HG02623 (cell line): ENCODE measurements at regions not wholly inside any gene's neighbourhood (a gene's known extent, or its start where the extent isn't known, plus 50 kb on each side); places are given as distances from the start of the nearest gene placed in this dataset.
"Not testable (repeated sequence)": the region's sequence is repeated elsewhere in the genome, so short reads cannot be mapped to it uniquely, and the experiment has no call there.

ENCODE experiments used
- ATAC-seq: cut with Tn5 transposase; IDR thresholded peaks from one replicate; pipeline ENCODE4 v1.9.1; 2021; ENCODE audit warnings: moderate library complexity; ENCODE audit not compliant: unreplicated experiment

DNA sequence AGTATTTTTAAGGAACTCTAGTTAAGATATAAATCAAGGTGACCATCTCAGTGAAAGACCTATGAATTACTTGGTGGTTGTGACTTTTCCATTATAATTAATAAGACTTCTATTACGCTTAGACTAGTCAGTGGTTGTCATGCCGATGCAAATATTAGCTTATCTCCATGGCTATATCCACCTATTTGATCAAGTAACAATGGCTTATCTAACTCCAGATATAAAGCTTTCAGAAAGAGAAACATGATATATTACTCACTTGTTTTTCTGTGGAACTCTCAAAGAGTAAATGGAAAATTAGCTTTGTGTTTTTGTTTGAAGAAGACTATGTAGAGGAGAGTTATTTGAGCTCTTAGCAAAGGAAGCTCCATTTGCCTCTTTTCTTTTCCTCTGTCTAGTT, 323.8 kb upstream of the DCN start:
- ATAC-seq: no peak

DNA sequence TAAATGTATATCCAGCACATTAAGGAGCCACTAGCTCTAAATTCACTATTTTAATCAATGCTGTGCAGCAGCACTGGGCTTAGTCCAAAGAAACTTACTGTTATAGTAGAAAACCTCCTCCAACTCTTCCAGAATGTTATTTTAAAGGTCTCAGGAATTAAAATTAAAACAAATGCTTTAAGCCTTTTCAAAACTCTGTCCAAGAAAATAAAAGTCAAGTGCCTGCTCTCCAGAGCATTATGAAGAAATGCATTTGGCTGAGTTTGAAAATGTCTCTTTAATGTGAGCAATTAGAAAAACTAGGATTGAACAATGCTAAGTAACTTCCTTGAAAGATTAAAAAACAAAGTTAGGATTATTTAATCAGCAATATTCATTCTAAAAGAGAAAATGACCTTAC, 322.4 kb upstream of the DCN start:
- ATAC-seq: no peak

DNA sequence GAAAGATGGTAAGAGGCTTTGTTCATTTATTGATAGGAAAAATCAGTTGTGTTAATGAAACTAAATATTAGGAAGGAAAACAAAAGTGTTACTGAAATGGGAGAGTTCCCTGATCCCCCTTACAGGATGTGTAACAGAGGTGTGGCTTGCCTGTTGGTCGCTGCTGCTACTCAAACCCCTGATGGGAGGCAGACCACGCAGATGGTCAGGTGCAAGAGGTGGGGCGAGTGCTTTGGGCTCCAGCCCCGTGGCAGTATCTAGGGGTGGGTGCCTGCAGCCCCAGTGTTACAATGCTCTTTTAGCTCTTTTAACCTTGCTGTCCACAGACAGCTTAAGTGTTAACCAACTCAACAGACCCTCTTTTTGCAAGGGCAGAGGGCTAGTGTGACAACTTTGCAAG, 319.6 kb upstream of the DCN start:
- no peak for ATAC-seq

DNA sequence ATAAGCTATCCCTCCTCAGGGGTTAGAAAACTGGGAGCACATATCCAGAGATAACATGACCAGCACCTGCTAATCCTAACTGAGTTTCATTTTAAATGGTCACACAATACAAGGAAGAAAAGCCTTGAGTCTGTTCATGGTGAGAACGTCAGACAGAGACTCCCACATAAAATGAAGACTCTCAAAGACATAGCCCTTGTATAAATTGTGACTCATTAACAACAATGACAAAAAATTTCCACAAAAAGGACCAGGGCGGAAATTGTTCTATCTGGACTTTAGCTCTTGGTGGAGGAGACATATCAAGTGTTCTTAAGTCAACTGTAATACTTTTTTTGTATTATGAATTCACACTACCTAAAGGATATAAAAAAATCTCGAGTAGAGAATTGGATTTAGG, 313.7 kb upstream of the DCN start:
- no peak for ATAC-seq

DNA sequence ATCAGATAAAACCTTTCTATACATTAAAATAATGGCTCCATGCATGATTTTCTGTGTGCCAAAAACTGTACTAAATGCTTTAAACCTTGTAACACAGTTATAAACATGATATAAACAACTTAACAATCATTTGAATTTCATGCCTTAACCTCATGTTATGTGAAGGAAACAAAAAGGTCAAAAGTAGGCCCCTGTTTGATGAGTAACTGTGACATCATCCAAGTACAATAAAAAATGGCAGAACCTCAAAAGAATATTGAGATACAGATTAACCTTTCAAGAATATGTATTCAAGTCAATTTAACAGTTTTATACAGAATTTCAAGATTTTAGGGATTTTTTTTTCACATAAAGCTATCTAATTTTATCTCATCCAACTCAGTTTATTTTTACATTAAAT, 310.7 kb upstream of the DCN start:
- no peak for ATAC-seq

DNA sequence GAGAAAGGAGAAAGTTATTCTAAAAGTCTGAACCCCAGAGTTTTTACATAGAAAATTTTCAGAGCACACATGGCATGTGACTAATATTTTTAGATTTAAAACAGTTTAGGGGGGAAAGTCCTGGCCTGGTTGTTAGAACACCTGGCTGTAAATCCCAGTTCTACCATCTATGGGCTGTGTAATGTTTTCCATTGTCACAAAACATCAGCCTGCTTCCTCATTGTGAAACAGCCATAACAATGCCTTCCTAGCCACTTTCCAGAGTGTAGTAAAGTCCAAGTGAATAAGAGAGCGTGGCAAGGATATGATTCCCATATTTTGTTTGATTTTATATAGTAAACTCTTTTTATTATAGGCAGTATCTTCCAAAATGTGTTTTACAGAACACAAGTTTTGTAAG, 310.0 kb upstream of the DCN start:
- no peak for ATAC-seq

DNA sequence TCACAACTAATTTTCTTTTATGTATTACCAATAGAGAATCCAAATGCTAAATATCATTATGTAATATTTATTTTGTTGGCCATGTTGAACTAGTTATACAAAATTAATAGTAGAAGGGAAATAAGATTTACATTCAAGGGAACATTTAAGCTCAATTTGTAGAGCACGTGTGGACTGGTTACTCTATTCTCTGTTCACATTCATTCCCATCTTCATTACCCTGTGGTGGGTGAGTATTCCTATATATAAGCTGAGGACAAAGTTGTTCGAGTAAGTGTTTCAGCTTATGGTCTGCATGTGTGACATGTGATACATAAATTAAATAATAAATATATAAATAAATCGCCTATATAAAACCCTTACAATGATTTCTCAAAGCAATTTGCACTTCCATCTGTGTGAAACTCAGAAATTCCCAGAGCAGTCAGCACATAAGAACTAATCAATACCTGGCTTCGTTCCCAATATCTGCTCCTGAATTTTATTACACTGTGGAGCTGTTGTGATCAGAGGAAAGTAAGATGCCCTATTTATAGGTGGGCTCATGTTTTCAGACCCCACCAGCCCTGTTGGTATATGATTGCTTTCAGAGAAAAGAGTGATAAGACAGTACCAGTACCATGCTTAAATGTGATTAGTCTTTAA, 308.2 kb upstream of the DCN start:
- ATAC-seq: no peak

DNA sequence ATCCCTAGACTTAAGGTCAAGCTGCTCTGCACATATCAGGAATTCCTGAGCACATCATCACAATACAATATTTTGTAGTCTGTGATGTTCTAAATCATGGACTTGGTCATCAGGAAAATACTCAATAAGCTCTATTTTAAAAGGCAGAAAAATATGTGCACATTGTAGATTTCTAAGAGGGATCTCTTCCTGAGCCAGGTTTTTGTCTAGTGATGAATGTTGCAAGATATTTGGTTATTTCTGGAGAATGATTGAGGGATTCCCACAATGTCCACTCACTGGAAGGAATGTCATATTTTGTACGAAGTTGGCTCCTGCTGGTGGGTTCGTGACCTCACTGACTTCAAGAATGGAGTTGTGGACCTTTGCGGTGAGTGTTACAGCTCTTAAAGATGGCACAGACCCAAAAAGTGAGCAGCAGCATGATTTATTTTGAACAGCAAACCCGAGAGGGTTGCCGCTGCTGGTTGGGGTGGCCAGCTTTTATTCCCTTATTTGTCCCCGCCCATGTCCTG, 300.9 kb upstream of the DCN start:
- ATAC-seq: no peak

DNA sequence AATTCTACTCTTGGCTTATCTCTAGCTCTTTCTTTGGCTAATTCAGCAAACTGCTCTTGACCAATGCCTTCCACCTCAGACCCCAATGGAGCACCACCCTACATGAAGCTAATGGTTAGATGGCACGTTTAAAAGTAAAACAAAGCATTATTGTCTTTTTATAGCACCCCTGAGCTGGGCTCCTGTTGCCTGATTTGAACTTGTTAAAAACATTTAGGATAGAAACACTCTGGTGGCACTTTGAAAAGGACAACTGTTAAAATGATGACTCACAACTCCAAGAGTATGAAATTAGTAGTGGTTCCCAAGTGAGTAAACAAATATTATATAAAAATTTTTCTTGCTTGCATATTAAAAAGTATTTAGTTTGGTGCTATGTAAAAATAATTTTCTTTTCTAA, 299.6 kb upstream of the DCN start:
- no peak for ATAC-seq

DNA sequence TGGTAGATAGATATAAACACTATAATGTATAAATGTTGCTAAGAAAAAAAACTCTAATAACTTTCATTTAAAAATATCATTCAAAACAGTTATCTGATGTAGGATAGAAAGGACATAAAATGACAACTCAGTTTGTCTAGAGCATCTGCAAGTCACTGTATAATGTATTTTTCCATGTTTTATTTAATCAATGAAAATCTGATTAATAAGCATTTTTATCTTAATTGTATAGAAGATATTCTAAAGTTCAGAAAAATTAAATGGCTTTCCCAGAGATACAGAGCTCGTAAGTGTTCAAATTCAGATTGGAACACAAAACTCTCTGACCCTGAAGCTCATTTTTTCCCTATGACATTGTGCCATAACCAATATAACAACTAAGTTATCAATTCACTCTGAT, 295.9 kb upstream of the DCN start:
- no peak for ATAC-seq

DNA sequence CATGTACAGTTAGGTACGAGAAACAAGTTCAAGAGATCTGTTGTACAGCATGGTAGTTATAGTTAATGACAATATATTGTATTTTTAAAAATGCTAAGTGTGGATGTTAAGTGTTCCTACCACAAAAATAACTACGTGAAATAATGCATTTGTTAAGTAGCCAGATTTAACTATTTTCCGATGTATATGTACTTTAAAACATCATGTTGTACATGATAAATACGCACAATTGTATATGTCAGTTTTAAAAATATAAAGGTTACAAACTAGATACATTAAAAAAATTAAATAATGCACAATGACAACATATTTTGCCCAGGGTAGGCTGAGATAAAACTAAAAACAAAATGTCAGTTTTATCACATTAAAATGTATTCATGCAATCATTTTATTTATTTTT, 285.1 kb upstream of the DCN start:
- ATAC-seq: no peak

DNA sequence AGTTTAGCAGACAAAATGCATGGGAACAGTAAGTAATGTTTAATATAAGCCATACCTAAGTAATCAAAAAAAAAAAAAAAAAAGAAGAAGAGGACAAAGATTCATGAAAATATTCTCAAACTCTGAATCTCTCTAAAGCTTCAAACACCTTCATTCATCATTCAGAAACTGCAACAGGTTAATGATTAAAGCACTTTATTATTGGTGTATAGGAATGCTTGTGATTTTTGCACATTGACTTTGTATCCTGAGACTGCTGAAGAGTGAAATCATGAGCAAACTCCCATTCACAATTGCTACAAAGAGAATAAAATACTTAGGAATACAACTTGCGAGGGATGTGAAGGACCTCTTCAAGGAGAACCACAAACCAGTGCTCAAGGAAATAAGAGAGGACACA, 278.4 kb upstream of the DCN start:
- ATAC-seq: no peak

DNA sequence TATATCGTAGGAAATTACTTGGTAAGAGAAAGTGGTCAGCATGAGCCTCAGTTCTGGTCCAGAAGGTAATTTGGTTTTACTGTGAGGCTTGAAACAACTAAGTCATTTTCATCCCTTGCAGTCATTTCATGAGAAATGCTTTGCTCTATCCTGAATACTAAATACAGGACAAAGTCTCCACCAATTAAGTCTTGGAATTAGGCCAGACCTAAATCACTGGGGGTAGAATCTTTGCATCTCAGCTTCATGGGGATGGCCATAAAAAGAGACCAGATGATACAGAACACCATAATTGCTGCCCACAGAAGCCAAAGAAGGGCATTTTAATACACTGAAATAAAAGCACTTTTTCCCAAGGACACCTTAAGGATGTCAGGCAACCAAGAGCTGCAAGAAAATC, 277.9 kb upstream of the DCN start:
- no peak for ATAC-seq

DNA sequence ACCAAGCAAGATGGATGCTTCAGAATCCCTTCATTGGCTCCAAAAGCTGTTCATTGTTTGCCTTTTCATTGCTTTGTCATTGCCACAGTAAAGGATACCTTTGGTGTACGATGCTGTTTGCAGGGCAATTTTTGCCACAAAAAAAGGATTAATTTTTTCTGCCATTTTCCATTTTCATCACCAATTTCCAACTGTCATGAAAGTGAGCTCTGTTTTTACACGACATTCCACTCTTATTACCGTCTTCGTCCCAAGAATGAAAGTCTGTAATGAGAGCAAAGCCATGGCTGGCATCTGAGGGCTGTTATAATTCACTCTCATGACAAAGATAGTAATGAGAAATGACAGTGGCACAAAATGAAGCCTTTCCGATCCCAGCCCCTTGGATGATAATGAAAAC, 272.7 kb upstream of the DCN start:
- ATAC-seq: no peak

DNA sequence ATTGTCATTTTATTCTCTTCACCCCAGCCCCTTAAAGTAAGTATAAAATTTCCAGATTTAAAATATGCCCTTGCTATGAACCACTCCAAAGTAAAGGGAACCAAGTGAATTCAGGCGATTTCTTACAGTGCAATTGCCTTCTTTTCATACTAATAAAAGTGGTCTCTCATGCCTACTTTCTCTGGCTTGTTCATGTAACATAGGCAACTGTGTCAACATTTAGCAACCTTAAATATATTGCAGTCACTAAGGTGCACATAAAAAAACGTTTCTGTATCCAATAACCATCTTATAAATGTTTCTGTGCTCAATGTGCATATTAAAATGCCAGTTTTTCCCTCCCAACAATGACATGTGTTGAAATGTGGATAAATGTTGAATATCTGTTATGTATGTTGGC, 271.6 kb upstream of the DCN start:
- ATAC-seq: no peak

DNA sequence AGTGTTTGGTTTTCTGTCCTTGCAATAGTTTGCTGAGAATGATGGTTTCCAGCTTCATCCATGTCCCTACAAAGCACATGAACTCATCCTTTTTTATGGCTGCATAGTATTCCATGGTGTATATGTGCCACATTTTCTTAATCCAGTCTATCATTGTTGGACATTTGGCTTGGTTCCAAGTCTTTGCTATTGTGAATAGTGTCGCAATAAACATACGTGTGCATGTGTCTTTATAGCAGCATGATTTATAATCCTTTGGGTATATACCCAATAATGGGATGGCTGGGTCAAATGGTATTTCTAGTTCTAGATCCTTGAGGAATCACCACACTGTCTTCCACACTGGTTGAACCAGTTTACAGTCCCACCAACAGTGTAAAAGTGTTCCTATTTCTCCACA, 269.8 kb upstream of the DCN start:
- ATAC-seq: not testable (repeated sequence)

DNA sequence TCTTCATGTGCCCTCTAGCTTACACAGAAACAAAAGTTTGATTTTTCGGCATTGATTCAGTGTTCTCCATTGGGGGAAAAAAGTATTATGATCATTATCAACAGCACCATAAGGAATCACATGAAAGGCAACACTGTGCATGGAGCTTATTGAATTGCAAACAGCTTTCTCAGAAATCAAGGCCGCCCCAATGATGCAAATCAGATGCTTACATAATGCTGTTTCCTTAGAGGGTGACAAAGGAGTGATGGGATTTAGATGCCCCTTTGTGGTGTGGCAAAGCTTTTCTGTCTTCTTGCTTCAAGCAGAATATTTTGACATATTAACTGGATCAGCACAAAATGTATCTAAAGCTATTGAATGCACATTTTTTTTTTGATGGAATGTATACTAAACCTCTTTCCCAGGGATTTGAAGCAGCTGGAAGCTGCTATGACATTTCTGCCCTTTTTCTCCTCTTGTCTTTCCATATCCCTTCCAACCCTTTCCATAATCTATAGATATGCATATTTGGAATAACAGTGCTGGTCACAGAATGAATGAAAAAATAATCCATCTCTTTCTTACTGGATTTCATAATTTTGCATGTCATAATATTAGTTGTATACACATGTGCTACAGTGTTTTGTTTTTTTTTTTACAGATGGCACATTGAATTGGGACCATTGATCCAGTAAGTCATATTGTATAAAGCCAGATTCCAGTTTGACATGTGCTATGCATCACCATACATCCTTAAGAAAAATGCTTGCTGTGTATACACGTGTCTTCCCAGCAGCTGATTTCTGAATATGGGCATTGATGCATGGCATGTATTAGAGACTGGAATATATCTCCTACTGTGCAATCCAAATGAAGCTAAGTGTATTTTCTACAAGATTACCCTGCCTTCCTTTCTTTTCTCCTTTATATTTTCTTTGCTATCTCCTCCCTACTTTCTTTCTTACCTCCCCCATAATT, 259.7 kb upstream of the DCN start:
- no peak for ATAC-seq

DNA sequence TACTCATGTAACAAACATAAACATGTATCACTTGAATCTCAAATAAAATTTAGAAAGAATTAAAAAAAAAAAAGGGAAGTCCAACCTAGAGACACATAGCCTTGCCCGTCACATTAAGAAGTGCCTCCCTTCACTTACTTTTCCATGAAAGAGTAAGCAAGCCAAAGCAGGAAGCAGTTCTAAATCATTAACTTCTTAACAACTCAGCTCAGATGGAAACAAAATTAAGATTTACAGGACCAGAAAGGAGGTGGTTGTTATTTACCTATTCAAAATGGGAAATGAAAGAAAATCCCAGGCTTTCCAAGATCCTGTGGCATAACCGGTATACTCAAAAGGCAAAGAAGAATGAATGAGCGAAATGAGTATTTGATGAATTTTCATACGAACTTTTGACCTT, 258.6 kb upstream of the DCN start:
- no peak for ATAC-seq

DNA sequence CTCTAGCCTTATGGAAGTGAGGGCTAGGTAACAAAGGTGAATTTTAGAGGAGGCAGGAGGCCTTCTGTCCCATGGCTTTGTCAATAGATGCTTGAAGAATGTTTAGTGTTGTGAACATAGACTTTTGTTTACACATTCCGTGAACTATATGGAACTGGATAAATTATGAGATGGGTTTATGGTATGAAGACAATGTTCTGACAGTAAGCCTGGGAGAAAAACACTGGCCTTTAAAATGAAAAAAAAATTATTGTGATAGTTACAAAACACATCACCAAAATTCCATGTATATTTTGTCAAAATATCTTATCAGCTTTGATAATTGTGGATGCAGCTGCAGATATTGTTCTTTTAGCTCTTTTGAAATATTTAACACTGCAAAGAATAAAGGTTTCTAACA, 251.5 kb upstream of the DCN start:
- no peak for ATAC-seq

DNA sequence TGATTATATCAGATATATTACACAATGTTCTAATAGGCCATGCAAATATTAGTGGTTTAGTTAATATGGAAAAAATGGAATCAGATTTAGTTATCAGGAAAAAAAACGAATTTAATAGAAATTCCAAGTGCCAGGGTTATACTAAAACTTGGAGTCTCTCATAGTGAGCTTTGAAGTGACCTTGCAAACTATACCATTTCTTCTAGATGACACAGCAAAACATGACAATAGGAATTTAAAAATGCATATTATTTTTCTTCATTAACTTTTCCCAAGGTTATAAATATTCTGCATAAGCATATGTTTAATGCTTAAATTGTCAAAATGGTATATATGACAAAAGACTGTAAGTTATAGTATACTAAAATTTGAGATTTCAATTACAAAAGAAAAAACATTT, 250.1 kb upstream of the DCN start:
- no peak for ATAC-seq

DNA sequence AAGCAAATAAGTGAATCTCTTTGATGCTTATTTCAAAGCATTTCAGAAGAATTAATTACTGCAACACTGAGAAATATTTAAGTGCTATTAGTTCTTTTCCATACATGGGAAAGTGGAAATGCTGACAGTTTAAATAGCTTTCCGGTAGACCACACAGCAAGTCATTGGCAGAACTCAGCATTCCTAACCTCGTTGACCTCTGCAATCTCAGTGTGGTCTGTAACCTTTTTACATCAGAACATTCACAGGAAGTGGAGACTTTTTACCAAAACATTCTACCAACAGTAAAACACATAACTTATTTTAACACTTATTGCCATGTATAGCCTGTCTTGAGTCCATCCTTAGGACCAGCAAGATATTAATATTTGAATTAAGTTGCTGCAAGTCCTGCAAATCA, 249.5 kb upstream of the DCN start:
- no peak for ATAC-seq

DNA sequence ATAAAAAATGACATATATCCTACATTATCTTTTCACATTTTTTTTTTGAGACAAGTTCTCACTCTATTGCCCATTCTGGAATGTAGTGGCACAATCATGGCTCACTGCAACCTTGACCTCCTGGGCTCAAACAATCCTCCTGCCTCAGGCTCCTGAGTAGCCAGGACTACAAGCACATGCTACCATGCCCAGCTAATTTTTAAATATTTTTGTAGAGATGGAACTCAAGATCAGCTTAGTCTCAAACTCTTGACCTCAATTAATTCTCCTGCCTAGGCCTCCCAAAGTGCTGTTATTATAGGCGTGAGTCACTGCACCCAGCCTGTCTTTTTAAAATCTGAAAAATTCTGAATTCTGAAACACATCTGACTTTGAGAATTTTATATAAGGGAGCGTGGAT, 241.9 kb upstream of the DCN start:
- no peak for ATAC-seq
